ENCODE measurements at regions not wholly inside any gene's neighbourhood (a gene's known extent, or its start where the extent isn't known, plus 50 kb on each side); places are given as distances from the start of the nearest gene placed in this dataset.
"Not testable (repeated sequence)": the region's sequence is repeated elsewhere in the genome, so short reads cannot be mapped to it uniquely, and the experiment has no call there.

DNA sequence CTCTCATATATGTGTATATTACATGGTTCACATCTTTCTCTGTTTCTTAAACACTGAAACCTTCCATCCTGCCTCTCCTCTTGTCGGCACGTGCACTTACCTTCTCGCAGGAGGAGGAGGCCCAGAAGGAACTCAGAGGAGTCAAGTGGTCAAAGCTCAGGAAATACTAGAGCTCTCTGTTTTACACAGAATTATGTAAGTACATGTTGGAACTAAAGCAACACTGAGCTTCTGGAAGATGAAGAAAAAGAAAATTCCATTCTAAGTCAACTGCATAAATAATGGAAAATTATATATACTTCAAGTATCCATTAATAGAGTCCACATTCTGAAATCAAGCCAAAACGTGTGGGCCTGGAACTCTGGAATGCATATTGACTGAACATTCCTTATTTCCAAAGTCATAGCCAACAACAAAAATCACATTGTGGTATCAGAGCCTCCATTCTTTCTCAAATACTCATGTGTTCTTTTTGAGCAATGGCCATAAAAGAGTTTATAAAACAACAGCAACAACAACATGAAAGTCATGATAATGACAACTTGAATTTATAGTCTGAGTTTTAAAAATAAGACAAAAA, 121.5 kb upstream of the RAI14 start:
- no peak for DNase-seq (ENCODE audit: low read depth)

DNA sequence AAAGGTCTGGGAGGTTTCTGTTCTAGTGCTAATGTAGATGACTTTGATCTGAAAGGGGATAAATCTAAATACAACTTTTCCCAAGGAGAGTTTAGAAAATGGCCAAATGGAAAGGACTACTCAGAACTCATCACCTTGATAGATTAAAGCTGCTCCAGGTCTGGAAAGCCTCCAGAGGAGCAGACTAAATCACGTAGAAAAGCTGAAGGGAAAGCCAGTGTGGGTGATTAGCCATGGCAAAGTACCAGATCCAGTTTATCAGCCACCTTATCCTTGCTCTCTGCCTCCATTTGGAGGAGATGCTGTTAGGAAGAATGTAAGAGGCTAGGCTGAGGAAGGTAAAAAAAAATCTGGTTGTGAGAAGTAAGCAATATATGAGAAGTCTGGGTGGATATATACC, 120.7 kb upstream of the RAI14 start:
- no peak for DNase-seq (ENCODE audit: low read depth)

DNA sequence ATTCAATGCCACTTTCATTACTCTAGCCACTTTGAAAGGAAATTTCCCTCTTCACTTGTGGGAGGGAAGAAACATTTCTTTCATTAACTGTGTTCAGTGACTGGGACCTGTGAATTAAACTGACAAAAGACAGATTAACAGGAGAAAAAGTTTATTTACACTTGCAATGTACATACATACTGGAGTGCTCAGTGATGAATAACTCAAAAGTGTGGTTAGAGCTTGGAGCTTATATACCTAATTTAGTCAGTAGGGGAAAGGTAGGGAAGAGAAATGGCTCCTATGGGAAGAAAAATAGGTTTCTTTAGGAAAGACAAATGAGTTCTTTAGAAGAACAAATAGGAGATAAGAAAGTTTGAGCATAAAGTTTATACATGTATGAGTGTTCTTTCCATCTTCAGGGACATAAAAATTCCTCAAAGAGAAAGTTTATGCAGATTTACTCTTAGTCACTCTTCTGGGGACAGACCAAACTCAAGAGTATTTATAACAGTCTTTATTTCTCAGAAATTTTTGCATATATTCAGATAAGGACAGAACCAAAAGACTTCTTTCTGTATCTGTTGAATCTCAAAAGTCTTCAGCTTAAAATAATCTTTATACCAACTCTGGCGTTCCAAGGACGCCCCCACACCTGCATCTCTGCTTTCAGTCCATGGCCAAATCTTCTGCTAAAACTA, 120.0 kb upstream of the RAI14 start:
- no peak for DNase-seq (ENCODE audit: low read depth)

DNA sequence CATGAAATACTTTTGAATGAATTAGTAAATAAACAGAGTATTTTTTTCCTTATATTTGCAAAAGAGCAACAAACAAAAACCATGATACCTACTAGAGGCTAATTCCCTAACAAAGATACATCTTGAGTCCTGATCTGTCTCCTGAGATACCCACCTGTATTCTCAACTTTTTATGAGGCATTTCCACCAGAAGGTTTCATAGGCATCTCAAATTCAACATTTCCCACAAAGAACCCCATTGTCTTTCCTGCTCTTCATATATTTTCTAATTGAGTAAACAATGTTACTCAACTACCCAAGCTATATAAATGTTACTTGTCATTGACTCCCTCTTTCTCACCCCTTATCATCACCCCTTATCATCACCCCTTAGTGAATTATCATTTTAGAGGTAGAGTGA, 119.4 kb upstream of the RAI14 start:
- no peak for DNase-seq (ENCODE audit: low read depth)

DNA sequence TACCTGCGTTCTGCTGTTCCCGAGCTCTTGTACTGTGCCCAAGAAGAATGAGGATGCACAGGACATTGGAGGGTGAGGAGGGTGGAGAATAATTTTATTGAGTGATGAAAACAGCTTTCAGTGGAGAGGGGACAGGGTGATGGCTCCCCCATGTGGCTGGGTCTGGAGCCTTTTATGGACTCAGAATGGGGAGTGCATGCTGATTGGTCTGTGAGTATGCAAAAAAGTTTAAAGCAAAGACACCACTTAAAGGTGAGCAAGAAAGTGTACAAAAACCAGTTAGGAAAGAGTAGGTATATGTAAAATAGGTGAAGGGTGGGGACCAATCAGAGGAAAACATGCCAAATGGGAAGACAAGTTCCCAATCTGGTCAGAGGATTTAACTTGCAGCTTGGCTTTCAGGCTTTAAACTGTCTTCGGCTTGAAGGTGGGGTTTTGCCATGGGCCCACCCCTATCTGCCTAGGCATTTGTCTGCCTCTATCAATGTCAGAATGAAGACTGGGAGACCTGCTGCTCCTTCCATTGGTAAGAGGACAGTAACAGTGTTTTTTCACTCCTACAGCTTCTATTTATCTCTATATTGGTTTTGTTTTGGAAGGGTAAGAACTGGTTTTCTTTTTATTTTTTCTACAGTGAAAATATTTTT, 118.0 kb upstream of the RAI14 start:
- DNase-seq (ENCODE audit: low read depth), result no peak

DNA sequence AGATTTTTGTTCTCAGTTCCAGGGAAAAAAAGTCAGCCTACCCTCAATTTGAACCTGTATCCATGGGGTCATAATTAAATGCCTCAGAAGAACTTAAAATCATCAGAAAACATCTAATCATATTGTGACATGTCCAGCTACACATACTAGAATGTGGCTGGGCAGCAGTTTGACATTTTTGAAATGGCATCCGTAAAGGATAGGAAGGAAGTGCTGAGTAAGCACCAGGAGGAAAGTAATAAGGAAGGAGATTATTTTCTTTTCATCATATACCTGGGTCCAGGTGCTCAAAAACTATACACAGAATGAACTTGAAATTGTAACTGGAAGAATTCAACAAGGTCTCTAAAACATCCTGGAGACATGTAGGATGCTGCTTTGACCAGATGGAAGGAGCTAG, 116.9 kb upstream of the RAI14 start:
- DNase-seq (ENCODE audit: low read depth), result no peak

DNA sequence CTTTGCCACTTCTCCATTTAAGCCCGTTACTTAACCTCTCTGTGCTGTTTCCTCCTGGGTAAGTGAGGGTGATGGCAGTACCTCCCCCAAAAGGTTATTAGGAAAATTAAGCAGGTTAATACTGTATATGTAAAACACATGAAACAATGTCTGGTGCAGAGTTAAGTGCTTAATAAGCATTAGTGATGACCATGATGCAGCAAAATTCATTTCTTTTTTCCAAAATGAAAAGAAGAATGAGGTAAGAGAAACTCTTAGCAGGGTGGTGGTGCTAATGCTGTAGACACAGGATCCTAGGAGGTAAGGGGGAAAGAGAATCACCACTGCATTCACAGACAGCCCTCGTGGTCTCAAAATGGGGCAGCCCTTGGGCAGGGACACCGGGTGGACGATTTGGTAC, 115.1 kb upstream of the RAI14 start:
- DNase-seq (ENCODE audit: low read depth), result no peak

DNA sequence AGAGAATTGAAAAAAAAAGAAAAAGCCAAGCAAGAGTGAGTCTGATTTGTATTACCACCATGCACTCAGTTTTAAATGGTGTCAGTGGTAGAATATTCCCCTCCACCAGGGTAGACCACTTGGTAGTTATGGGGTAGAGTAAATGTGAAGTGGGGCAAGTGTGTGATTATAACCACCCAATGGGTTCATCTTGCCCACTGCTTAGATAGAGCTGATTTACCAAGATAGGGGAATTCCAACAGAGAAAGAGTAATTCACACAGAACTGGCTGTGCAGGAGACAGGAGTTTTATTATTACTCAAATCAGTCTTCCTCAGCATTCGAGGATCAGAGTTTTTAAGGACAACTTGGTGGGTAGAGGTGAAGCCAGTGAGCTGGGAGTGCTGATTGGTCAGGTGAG, 113.3 kb upstream of the RAI14 start:
- DNase-seq (ENCODE audit: low read depth), result no peak

DNA sequence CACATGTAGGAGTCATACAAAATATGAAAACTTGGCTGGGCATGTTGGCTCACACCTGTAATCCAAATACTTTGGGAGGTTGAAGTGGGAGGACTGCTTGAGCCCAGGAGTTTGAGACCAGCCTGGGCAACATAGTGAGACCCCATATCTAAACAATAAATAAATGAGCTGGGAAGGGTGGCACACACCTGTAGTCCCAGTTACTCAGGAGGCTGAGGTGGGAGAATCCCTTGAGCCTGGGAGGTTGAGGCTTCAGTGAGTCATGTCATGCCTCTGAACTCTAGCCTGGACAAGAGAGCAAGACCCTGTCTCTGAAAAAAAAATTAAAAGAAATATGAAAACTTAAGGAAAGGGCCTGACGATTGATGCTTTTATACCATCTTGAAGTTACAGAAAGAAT, 112.4 kb upstream of the RAI14 start:
- DNase-seq (ENCODE audit: low read depth), result no peak

DNA sequence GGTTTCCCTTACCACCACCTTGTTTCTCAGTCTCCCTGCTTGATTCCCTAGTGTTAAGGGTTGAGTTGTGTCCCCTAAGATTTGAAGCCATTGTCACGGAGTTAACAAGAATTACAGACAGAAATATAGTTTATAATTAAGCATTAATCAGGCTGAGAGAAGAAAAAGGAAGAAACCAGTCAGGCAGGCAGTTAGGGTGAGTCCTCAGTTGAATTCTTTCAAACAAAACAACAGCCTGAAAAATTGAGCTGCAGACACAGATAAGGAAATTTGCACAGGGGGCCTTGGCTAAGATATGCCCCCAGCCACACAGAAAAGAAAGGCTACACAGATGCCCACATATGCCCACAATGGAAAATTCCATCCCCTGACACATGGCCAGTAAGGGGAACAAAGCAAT, 111.7 kb upstream of the RAI14 start:
- DNase-seq (ENCODE audit: low read depth), result no peak

DNA sequence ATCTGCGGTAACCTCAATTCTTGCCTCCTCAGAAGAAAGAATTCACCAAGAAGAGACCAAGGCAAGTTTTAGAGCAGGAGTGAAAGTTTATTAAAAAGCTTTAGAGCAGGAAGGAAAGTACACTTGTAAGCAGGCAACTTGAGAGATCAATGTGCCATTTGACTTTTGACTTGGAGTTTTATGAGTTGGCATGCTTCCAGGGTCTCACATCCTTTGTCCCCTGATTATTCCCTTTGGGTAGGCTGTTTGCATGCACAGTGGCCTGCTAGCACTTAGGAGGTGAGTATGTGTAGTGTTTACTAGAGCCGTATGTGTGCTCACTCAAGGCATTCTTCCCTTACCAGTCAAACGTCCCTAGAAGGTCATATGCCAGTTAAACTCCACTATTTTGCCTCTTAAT, 111.0 kb upstream of the RAI14 start:
- no peak for DNase-seq (ENCODE audit: low read depth)

DNA sequence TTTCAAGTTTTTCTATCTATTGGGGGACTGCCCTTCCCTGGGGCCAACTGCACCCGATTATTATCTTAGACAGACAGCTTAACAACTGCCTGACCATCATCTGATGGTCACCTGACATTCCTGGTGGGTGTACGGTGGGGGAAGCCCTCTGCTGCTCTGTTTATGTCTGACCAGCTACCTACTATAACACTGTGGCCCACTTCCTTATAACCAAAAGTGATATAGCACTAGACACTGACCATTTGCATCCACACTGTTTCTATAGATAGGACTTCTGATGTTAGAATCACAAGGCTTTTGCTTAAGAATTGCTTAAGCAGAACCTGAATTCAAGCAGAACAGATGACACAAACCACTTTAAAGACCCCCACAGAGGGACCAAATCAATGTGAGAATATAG, 110.5 kb upstream of the RAI14 start:
- no peak for DNase-seq (ENCODE audit: low read depth)

DNA sequence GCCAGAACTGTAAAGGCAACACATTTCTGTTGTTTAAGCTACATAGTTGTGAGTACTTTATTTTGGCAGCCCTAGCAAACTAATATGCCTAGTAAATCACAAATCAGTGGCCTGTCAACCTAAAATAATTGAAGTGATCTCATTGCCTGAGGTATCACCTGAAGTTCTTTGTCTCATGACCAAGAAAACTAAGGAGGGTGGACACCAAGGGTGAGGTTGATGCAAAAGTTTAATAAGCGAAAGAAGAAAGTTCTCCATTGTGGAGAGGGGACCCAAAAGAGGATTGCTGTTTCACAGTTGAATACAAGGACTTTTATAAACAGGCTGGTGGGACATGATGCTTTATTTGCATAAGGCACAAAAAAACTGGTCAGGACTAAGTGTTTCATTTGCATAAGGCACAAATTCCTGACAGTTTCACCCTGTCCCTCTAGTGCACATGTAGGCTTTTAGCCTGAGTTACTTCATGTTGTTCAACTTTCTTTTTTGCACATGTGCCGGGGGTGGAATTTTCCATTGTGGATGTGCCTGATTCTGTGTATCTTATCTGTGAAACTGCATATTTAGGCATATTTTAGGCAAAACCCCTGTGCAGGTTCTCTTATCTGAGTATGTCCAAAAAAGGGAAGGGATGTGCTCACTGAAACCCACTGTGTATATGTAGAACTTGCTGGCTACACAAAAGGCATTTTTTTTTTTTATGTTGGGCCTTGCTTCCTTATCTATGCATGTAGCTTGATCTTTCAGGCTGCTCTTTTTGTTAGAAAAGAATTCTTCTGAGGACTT, 108.6 kb upstream of the RAI14 start:
- no peak for DNase-seq (ENCODE audit: low read depth)

DNA sequence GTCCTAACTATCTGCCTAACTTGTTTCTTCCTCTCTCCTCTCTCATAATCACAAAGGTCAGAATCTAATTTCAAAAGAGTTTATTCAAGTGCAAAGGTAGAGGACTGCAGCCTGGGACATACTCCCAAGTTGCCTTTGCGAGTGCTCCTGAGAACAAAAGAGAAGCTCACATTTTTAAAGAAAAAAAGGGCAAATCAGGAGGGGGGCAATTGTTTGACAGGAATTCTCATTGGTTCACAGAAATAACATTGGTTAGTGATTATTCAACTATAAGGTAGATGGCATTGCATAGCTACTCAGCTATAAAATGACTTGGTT, 108.1 kb upstream of the RAI14 start:
- no peak for DNase-seq (ENCODE audit: low read depth)

DNA sequence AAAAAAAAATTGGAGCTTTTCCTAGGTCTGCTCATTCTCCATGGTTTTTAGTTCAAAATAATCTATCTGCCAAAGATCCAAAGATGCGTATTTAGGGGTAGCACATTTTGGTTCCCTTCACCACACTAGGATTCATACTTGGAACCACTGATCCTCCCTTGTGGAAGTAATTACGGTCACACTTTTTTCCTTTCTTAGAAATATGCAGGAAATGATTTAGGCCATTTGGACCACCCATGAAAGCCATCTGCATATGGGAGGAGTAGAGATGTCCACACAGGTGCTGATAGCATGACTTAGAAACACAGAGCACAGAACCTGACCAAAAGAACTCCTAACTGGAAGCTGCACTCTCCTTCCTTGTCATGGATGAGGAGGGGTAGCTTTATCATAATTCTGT, 105.9 kb upstream of the RAI14 start:
- DNase-seq (ENCODE audit: low read depth), result no peak

DNA sequence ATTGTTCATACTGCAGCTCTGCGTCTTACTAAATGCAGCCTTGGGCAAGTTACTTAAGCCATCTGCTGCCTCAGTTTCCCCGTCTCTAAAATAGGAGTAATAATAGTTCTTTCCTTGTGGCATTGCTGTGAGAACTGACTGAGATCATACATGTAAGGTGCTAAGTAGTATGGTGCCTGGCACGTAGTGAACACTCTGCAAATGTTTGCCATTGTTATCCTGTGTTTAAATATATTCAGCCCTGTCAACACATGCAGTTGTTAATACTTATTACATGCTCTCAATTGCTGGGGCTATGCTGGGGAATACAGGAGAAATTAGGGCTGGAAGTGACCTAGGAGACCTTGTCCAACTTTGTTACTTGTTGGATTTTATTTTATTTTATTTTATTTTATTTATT, 105.2 kb upstream of the RAI14 start:
- DNase-seq (ENCODE audit: low read depth), result no peak

DNA sequence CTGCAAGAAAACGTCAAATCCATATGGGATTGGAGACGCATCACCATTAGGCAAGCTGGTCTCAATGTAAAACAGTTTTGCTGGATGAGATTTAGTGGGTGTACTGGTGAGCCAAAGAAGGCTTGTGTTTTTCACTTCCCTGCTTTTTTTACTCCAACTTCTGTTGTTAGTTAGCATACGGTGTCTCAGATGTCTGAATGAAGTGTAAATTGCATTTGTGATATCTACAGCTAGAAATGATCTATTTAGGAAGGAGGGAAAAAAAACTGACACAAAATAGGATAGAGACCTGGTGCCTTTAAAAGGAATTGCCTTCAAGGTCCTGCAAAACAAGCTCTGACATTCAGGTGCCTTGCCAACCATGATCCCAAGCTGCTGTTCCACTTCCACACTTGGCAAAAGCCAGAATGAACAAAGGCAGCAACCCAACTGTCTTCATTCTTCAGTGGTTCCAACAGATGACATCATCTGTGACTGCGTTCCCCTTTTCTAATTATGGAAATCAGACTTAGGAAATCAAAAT, 104.2 kb upstream of the RAI14 start:
- DNase-seq (ENCODE audit: low read depth), result no peak

DNA sequence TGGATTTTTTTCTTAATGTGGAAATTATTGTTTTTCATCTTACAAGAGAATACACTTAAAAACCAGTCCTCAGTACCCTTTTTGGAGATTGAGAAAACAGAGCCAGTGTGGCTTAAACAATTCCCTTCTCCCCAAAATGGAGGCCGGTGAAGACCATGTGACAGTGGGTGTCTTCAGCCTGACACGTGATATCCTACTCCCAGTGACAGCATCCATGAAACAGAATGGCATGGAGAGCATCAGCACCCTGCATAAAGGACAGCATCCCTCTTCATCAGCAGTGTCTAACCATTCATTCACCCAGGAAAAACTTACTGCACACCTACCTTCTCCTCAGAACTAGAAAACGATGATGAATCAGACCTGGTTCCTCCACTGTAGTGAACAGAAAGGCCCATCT, 103.4 kb upstream of the RAI14 start:
- DNase-seq (ENCODE audit: low read depth), result no peak

DNA sequence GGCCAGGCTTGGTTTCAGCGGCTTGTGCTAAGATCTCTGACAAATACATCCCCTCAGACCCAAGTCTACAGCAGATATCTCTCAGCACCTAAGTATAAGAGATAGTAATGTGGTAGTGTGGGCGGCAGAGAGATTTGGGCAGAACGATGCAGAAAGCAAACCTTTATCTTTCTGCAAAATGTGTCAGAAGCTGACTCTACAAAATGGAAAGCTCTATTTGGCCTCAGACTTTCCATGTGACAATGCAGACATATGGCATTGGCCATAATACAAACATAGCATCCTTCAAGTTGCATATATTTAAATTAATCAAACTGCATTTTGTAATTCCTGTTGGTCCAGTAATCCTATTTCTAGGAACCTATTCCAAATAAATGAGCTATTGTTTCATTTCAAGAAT, 102.5 kb upstream of the RAI14 start:
- DNase-seq (ENCODE audit: low read depth), result no peak

DNA sequence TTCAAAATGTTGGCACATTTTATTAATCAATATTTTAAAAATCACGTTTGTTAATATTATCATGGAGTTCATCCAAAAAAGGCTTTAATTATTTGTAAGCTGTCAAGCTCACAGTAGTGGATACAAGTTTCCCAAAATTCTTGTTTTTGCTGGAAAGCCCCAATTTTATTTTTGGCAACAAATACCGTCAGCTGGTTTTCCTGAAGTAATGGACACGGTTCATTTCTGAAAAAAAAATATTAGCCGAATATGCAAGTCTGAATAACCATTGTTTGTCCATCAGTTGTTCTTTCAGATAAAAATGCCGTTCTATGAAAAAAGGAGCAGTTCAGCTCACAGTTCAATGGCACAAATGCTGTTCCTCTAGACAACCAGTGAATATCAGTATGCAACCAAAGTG, 101.5 kb upstream of the RAI14 start:
- no peak for DNase-seq (ENCODE audit: low read depth)

DNA sequence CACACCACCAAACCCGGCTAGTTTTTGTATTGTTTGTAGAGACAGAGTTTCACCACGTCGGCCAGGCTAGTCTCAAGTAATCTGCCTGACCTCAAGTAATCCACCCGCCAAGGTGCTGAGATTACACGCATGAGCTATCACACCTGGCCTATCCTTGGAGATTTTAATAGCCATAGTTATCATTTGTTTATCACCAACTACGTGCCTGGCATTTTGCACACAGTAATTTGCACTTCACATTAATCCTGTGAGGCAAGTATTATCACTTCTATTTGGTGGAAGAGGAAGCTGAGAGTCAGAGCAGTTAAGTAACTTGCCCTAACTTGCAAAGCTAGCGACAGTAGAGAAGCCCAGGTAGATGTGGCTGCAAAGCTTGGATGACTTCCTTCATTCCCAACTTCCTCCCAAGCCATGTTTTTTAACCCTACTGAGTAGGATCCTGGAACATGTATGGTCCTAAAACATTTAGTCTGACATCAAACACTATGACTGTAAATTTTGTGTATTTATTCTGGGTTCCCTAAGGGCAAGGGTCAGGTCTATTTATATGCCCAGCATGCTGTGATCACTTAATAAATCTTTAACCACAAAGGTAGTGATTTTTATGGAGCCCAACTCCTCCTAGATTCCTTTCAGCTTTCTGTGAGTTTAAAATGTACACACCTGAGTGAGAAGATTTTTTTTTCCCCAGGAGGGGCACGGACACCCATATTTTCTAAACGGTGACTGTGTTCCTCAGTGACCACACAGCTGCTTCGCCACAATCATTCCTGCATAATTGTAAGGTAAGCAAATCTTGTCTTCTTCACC, 100.2 kb upstream of the RAI14 start:
- no peak for DNase-seq (ENCODE audit: low read depth)

DNA sequence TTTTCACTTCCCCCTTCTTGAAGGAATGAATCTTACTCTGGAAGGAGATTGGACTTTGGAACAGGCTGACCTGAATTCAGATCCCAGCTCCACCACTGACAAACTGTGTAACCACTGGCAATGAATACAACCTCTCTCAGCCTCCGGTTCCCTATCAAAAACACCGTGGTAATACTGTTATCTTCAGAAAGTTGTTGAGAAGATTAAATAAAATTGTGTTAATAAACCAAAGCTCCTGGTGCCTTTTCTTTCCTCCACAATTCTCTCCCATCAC, 99.7 kb upstream of the RAI14 start:
- DNase-seq (ENCODE audit: low read depth), result no peak

DNA sequence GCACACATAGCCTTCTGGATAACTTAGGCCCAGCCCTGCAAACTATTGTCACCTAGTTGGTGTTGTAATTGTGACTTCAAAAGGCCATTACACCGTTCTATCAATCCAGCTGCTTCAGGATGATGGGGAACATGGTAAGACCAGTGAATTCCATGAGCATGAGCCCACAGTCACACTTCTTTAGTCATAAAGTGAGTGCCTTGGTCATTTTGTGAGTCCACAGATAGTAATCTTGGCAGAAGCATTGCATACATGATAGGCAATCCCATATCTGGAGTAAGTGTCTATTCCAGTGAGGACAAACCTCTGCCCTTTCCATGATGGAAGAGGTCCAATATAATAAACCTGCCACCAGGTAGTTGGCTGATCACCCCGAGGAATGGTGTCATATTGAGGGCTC, 94.5 kb upstream of the RAI14 start:
- DNase-seq (ENCODE audit: low read depth), result not testable (repeated sequence)
